ENCODE measurements at regions not wholly inside any gene's neighbourhood (a gene's known extent, or its start where the extent isn't known, plus 50 kb on each side); places are given as distances from the start of the nearest gene placed in this dataset.

DNA sequence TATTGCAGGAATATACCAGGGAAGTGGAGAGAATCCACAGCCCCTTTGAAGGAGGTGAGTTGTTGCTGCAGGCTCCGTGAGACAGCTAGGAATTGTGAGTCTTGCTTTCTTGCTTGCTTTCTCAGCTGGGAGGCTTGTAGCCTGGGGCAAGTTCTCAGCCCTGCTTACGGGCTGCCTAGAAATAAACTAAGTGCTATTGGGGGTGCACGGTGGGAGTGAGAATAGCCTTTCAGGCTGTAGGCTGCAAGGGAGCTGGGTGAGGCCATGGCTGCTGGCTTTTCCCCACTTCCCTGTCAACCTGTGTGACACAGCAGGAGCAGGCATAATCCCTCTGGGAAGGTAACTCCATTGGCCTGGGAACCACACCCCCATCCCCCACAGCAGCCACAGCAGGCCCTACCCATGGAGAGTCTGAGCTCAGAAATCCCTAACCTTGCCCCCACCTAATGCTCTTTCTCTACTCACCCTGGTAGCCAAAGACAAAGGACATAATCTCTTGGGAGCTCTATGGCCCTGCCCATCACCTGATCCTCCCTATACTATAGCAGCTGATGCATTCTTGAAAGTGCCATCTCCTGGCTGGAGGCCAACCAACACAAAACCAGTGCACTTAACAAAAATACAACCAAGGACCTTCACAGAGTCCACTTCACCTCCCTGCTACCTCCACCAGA lies 113.0 kb downstream of the MMRN1 start:
- Histone ChIP-seq H3K27me3 (ENCODE audit: control insufficient read depth, low read length) (no peaks in the 10 kb centered on the region), H3K27ac (ENCODE audit: low read depth, low read length) (no peak overlapping the region), H3K9me3 (ENCODE audit: control insufficient read depth, insufficient read depth, low read length) (no peaks in the 10 kb centered on the region), H3K79me2 (ENCODE audit: control insufficient read depth, low read length) (no peaks in the 10 kb centered on the region), H3K9me2 (replicated peaks; ENCODE audit: control insufficient read depth, low read length) (no peaks in the 10 kb centered on the region), H3K4me3 (ENCODE audit: low read length) (no peak overlapping the region), H3K4me1 (ENCODE audit: control insufficient read depth, low read length) (no peaks in the 10 kb centered on the region), H3K4me2 (ENCODE audit: low read length) (no peak overlapping the region), H3F3A (ENCODE audit: control insufficient read depth, insufficient read depth) (no peaks in the 10 kb centered on the region), H3K36me3 (ENCODE audit: control insufficient read depth, low read length) (no peaks in the 10 kb centered on the region), H4K20me1 (ENCODE audit: control insufficient read depth, insufficient read depth, low read depth, low read length) (no peaks in the 10 kb centered on the region)
- TF ChIP-seq, protein P1, sequence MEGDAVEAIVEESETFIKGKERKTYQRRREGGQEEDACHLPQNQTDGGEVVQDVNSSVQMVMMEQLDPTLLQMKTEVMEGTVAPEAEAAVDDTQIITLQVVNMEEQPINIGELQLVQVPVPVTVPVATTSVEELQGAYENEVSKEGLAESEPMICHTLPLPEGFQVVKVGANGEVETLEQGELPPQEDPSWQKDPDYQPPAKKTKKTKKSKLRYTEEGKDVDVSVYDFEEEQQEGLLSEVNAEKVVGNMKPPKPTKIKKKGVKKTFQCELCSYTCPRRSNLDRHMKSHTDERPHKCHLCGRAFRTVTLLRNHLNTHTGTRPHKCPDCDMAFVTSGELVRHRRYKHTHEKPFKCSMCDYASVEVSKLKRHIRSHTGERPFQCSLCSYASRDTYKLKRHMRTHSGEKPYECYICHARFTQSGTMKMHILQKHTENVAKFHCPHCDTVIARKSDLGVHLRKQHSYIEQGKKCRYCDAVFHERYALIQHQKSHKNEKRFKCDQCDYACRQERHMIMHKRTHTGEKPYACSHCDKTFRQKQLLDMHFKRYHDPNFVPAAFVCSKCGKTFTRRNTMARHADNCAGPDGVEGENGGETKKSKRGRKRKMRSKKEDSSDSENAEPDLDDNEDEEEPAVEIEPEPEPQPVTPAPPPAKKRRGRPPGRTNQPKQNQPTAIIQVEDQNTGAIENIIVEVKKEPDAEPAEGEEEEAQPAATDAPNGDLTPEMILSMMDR (IDR thresholded peaks at IDR 0.05; ENCODE audit: low read depth, low read length, poor library complexity, severe bottlenecking): no peak
- TF ChIP-seq EZH2phosphoT487 (IDR thresholded peaks at IDR 0.05; ENCODE audit: borderline replicate concordance, low read length): no peak

DNA sequence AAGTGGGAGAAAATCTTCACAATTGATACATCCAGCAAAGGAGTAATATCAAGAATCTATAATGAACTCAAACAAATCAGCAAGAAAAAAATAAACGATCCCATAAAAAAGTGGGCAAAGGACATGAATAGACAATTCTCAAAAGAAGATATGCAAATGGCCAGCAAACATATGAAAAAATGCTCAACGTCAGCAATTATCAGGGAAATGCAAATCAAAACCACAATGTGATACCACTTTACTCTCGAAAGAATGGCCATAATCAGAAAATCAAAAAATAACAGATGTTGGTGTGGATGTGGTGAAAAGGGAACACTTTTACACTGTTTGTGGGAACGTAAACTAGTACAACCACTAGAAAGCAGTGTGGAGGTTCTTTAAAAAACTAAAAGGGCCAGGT lies 114.3 kb upstream of the CCSER1 start:
- H3K4me3 ChIP-seq (ENCODE audit: low read length): no peak overlapping the region
- no peaks in the 10 kb centered on the region for H3K9me2 ChIP-seq (replicated peaks; ENCODE audit: control insufficient read depth, low read length)
- no peak overlapping the region for H3K27ac ChIP-seq (ENCODE audit: low read depth, low read length)
- no peaks in the 10 kb centered on the region for H4K20me1 ChIP-seq (ENCODE audit: control insufficient read depth, insufficient read depth, low read depth, low read length)
- TF ChIP-seq, protein P1 (IDR thresholded peaks at IDR 0.05; ENCODE audit: low read depth, low read length, poor library complexity, severe bottlenecking): no peak
- no peak for TF ChIP-seq EZH2phosphoT487 (IDR thresholded peaks at IDR 0.05; ENCODE audit: borderline replicate concordance, low read length)
- H3K4me1 ChIP-seq (ENCODE audit: control insufficient read depth, low read length): no peaks in the 10 kb centered on the region
- no peaks in the 10 kb centered on the region for H3K9me3 ChIP-seq (ENCODE audit: control insufficient read depth, insufficient read depth, low read length)
- H3F3A ChIP-seq (ENCODE audit: control insufficient read depth, insufficient read depth): no peaks in the 10 kb centered on the region
- no peak overlapping the region for H3K4me2 ChIP-seq (ENCODE audit: low read length)
- no peaks in the 10 kb centered on the region for H3K27me3 ChIP-seq (ENCODE audit: control insufficient read depth, low read length)
- H3K79me2 ChIP-seq (ENCODE audit: control insufficient read depth, low read length): no peaks in the 10 kb centered on the region
- no peaks in the 10 kb centered on the region for H3K36me3 ChIP-seq (ENCODE audit: control insufficient read depth, low read length)

DNA sequence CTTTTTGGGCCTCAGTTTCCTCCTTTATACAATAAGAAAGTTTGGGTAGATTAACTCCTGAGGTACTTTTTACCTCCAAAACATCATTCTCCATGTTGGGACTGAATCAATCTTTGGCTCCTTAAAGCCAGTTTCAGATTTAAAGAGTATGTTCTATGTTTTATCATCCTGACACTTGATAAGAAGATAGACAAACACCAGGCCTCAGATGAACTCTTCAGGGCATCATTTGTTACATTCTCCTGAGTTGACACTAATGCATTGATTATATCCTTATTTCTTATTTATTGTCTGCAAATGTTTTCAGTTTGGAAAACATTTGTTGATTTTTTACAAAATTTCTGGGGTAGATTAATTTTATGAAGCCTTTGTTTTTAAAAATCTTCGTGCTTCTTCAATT lies 102.7 kb upstream of the CCSER1 start:
- H3K36me3 ChIP-seq (ENCODE audit: control insufficient read depth, low read length): no peaks in the 10 kb centered on the region
- no peaks in the 10 kb centered on the region for H3K9me2 ChIP-seq (replicated peaks; ENCODE audit: control insufficient read depth, low read length)
- H3K79me2 ChIP-seq (ENCODE audit: control insufficient read depth, low read length): no peaks in the 10 kb centered on the region
- TF ChIP-seq, protein P1 (IDR thresholded peaks at IDR 0.05; ENCODE audit: low read depth, low read length, poor library complexity, severe bottlenecking): no peak
- TF ChIP-seq EZH2phosphoT487 (IDR thresholded peaks at IDR 0.05; ENCODE audit: borderline replicate concordance, low read length): no peak
- no peaks in the 10 kb centered on the region for H3K9me3 ChIP-seq (ENCODE audit: control insufficient read depth, insufficient read depth, low read length)
- H3F3A ChIP-seq (ENCODE audit: control insufficient read depth, insufficient read depth): no peaks in the 10 kb centered on the region
- H3K27ac ChIP-seq (ENCODE audit: low read depth, low read length): no peak overlapping the region
- no peaks in the 10 kb centered on the region for H4K20me1 ChIP-seq (ENCODE audit: control insufficient read depth, insufficient read depth, low read depth, low read length)
- H3K4me3 ChIP-seq (ENCODE audit: low read length): no peak overlapping the region
- no peak overlapping the region for H3K4me2 ChIP-seq (ENCODE audit: low read length)
- H3K4me1 ChIP-seq (ENCODE audit: control insufficient read depth, low read length): no peaks in the 10 kb centered on the region
- no peaks in the 10 kb centered on the region for H3K27me3 ChIP-seq (ENCODE audit: control insufficient read depth, low read length)
